GM12801 (cell line): ENCODE measurements at regions not wholly inside any gene's neighbourhood (a gene's known extent, or its start where the extent isn't known, plus 50 kb on each side); places are given as distances from the start of the nearest gene placed in this dataset.

Experiments
- CTCF ChIP-seq: IDR thresholded peaks from one replicate; pipeline ENCODE4 v1.5.1; 2011; ENCODE audit warnings: control low read depth; ENCODE audit not compliant: insufficient read length; ENCODE audit errors: extremely low read depth

GRCh38 chr9:120100595-120100994 is 479.4 kb downstream of the CDK5RAP2 start:
- TF ChIP-seq CTCF = no peak

GRCh38 chr9:120099065-120099464 is 480.9 kb downstream of the CDK5RAP2 start:
- no peak for TF ChIP-seq CTCF

GRCh38 chr9:120098584-120098983 is 481.4 kb downstream of the CDK5RAP2 start:
- no peak for TF ChIP-seq CTCF

GRCh38 chr9:120091206-120091605 is 488.8 kb downstream of the CDK5RAP2 start:
- no peak for TF ChIP-seq CTCF

- TF ChIP-seq CTCF = no peak
These were observed 499.1 kb downstream of the CDK5RAP2 start for GRCh38 chr9:120080849-120081248.

- no peak for TF ChIP-seq CTCF
These were observed 501.9 kb downstream of the CDK5RAP2 start for GRCh38 chr9:120078112-120078511.

GRCh38 chr9:120071760-120072159 is 508.2 kb downstream of the CDK5RAP2 start:
- TF ChIP-seq CTCF = no peak

- TF ChIP-seq CTCF = no peak
These were observed 513.7 kb downstream of the CDK5RAP2 start for GRCh38 chr9:120066315-120066714.
